ENCODE measurements at regions not wholly inside any gene's neighbourhood (a gene's known extent, or its start where the extent isn't known, plus 50 kb on each side); places are given as distances from the start of the nearest gene placed in this dataset.

DNA sequence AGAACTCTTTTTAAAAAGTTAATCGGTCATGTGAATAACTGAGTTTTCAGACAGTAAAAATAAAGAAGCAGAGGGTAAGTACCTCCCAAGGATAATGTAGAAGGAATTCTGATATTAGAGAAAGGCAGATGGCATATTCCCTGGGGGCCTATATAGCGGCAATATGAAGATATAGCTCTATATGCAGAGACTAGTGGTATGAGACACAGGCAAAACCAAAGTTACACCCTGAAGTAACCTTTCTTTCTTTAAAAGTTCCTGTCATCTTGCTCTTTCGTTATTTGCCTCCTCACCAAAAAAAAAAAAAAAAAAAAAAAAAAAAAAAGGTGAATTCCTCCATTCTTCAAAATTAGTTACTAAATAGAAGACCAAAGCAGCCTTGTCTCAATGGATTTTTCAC lies 76.2 kb upstream of the ARHGAP32 start:
- no peaks in the 10 kb centered on the region for H3K36me3 ChIP-seq (ENCODE audit: control insufficient read depth in 1 of 2, insufficient read depth in 2 of 2, low read length in 2 of 2)
- H3K27ac ChIP-seq (ENCODE audit: low read depth, low read length): no peak overlapping the region
- H3K9me3 ChIP-seq (ENCODE audit: control insufficient read depth in 1 of 2, low read length in 2 of 2): no peaks in the 10 kb centered on the region
- H3K9ac ChIP-seq (ENCODE audit: low read depth in 1 of 2, low read length in 2 of 2): no peak overlapping the region
- H3K4me1 ChIP-seq (ENCODE audit: control insufficient read depth in 1 of 2, insufficient read depth in 2 of 2, low read length in 2 of 2): no peaks in the 10 kb centered on the region
- no peaks in the 10 kb centered on the region for H3K27me3 ChIP-seq (ENCODE audit: control insufficient read depth in 1 of 2, insufficient read depth in 2 of 2, low read length in 2 of 2)
- H3K4me3 ChIP-seq (ENCODE audit: low read depth in 1 of 2, low read length in 2 of 2): no peak overlapping the region

GRCh38 chr11:129267716-129268115 lies 75.6 kb upstream of the ARHGAP32 start:
- Histone ChIP-seq H3K27ac (ENCODE audit: low read depth, low read length) (no peak overlapping the region), H3K27me3 (ENCODE audit: control insufficient read depth in 1 of 2, insufficient read depth in 2 of 2, low read length in 2 of 2) (no peaks in the 10 kb centered on the region), H3K4me1 (ENCODE audit: control insufficient read depth in 1 of 2, insufficient read depth in 2 of 2, low read length in 2 of 2) (no peaks in the 10 kb centered on the region)

GRCh38 chr11:129266536-129266935 lies 74.4 kb upstream of the ARHGAP32 start:
- no peaks in the 10 kb centered on the region for H3K36me3 ChIP-seq (ENCODE audit: control insufficient read depth in 1 of 2, insufficient read depth in 2 of 2, low read length in 2 of 2)
- no peak overlapping the region for H3K9ac ChIP-seq (ENCODE audit: low read depth in 1 of 2, low read length in 2 of 2)
- H3K9me3 ChIP-seq (ENCODE audit: control insufficient read depth in 1 of 2, low read length in 2 of 2): no peaks in the 10 kb centered on the region
- no peak overlapping the region for H3K4me3 ChIP-seq (ENCODE audit: low read depth in 1 of 2, low read length in 2 of 2)
- no peak overlapping the region for H3K27ac ChIP-seq (ENCODE audit: low read depth, low read length)
- no peaks in the 10 kb centered on the region for H3K4me1 ChIP-seq (ENCODE audit: control insufficient read depth in 1 of 2, insufficient read depth in 2 of 2, low read length in 2 of 2)
- H3K27me3 ChIP-seq (ENCODE audit: control insufficient read depth in 1 of 2, insufficient read depth in 2 of 2, low read length in 2 of 2): no peaks in the 10 kb centered on the region

More at GRCh38 chr11:129267716-129268115, 75.6 kb upstream of the ARHGAP32 start:
- Histone ChIP-seq H3K4me3 (ENCODE audit: low read depth in 1 of 2, low read length in 2 of 2) (no peak overlapping the region), H3K9ac (ENCODE audit: low read depth in 1 of 2, low read length in 2 of 2) (no peak overlapping the region), H3K36me3 (ENCODE audit: control insufficient read depth in 1 of 2, insufficient read depth in 2 of 2, low read length in 2 of 2) (no peaks in the 10 kb centered on the region), H3K9me3 (ENCODE audit: control insufficient read depth in 1 of 2, low read length in 2 of 2) (no peaks in the 10 kb centered on the region)

DNA sequence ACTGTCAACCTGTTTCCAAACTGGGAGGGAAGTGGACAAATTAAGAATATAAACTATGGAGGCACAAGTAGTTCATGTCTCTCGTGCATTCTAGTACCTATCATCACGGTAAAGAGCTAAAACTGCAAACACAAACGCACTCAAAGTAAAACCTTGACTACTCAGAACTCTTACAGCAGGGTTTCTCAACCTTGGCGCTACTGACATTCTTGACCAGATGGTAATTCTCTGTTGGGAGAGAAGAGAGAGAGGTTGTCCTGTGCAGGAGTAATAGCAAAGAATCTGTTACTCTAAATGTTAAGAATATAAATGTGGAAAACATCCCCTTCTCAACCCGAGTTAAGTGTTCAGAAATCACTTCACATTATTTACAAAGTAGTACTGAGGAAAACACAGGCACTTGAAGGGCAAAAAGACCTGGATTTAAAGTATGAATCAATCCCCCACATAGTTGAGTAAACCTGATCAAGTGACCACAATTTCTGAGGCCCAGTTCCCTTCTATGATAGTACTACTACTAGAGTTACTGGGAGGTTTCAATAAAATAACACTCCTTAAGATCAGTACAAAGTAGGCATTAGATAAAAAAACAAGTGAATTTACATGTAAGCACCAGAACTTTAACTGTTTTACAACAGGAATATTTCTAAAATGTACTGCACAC lies 73.1 kb upstream of the ARHGAP32 start:
- Histone ChIP-seq H3K27me3 (ENCODE audit: control insufficient read depth in 1 of 2, insufficient read depth in 2 of 2, low read length in 2 of 2) (no peaks in the 10 kb centered on the region), H3K9me3 (ENCODE audit: control insufficient read depth in 1 of 2, low read length in 2 of 2) (no peaks in the 10 kb centered on the region), H3K4me3 (ENCODE audit: low read depth in 1 of 2, low read length in 2 of 2) (no peak overlapping the region), H3K9ac (ENCODE audit: low read depth in 1 of 2, low read length in 2 of 2) (no peak overlapping the region), H3K36me3 (ENCODE audit: control insufficient read depth in 1 of 2, insufficient read depth in 2 of 2, low read length in 2 of 2) (no peaks in the 10 kb centered on the region), H3K27ac (ENCODE audit: low read depth, low read length) (no peak overlapping the region), H3K4me1 (ENCODE audit: control insufficient read depth in 1 of 2, insufficient read depth in 2 of 2, low read length in 2 of 2) (no peaks in the 10 kb centered on the region)

DNA sequence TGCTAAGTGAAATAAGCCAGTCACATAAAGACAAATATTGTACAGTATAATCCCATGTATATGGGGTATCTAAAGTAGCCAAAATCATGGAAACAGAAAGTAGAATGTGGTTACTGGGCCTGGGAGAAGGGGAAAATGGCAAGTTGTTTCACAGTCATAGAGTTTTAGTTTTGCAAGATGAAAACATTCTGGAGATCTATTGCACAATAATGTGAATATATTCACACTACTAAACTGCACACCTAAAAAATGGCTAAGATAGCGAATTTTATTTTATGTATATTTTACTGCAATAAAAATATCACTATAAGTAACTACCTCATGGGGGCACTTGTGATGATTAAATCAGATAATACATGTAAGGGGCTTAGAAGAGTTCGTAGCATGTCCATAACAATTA lies 72.0 kb upstream of the ARHGAP32 start:
- Histone ChIP-seq H3K27ac (ENCODE audit: low read depth, low read length) (no peak overlapping the region), H3K4me3 (ENCODE audit: low read depth in 1 of 2, low read length in 2 of 2) (no peak overlapping the region), H3K9me3 (ENCODE audit: control insufficient read depth in 1 of 2, low read length in 2 of 2) (no peaks in the 10 kb centered on the region), H3K36me3 (ENCODE audit: control insufficient read depth in 1 of 2, insufficient read depth in 2 of 2, low read length in 2 of 2) (no peaks in the 10 kb centered on the region), H3K27me3 (ENCODE audit: control insufficient read depth in 1 of 2, insufficient read depth in 2 of 2, low read length in 2 of 2) (no peaks in the 10 kb centered on the region), H3K9ac (ENCODE audit: low read depth in 1 of 2, low read length in 2 of 2) (no peak overlapping the region), H3K4me1 (ENCODE audit: control insufficient read depth in 1 of 2, insufficient read depth in 2 of 2, low read length in 2 of 2) (peaks cover 0 to 8% of the 10 kb centered on the region in 2 donors)

- H3K36me3 ChIP-seq (ENCODE audit: control insufficient read depth in 1 of 2, insufficient read depth in 2 of 2, low read length in 2 of 2): no peaks in the 10 kb centered on the region
- H3K9ac ChIP-seq (ENCODE audit: low read depth in 1 of 2, low read length in 2 of 2): no peak overlapping the region
- no peaks in the 10 kb centered on the region for H3K27me3 ChIP-seq (ENCODE audit: control insufficient read depth in 1 of 2, insufficient read depth in 2 of 2, low read length in 2 of 2)
- no peaks in the 10 kb centered on the region for H3K9me3 ChIP-seq (ENCODE audit: control insufficient read depth in 1 of 2, low read length in 2 of 2)
- peaks cover 0 to 8% of the 10 kb centered on the region in 2 donors for H3K4me1 ChIP-seq (ENCODE audit: control insufficient read depth in 1 of 2, insufficient read depth in 2 of 2, low read length in 2 of 2)
- no peak overlapping the region for H3K27ac ChIP-seq (ENCODE audit: low read depth, low read length)
- no peak overlapping the region for H3K4me3 ChIP-seq (ENCODE audit: low read depth in 1 of 2, low read length in 2 of 2)
These were observed 68.6 kb upstream of the ARHGAP32 start for GRCh38 chr11:129260750-129261149.

GRCh38 chr11:129259931-129260348 lies 67.8 kb upstream of the ARHGAP32 start:
- no peak overlapping the region for H3K27ac ChIP-seq (ENCODE audit: low read depth, low read length)
- peaks cover 0 to 8% of the 10 kb centered on the region in 2 donors for H3K4me1 ChIP-seq (ENCODE audit: control insufficient read depth in 1 of 2, insufficient read depth in 2 of 2, low read length in 2 of 2)
- no peaks in the 10 kb centered on the region for H3K36me3 ChIP-seq (ENCODE audit: control insufficient read depth in 1 of 2, insufficient read depth in 2 of 2, low read length in 2 of 2)
- no peaks in the 10 kb centered on the region for H3K27me3 ChIP-seq (ENCODE audit: control insufficient read depth in 1 of 2, insufficient read depth in 2 of 2, low read length in 2 of 2)
- no peak overlapping the region for H3K9ac ChIP-seq (ENCODE audit: low read depth in 1 of 2, low read length in 2 of 2)
- no peaks in the 10 kb centered on the region for H3K9me3 ChIP-seq (ENCODE audit: control insufficient read depth in 1 of 2, low read length in 2 of 2)
- no peak overlapping the region for H3K4me3 ChIP-seq (ENCODE audit: low read depth in 1 of 2, low read length in 2 of 2)

GRCh38 chr11:129258205-129258604 lies 66.1 kb upstream of the ARHGAP32 start:
- no peaks in the 10 kb centered on the region for H3K9me3 ChIP-seq (ENCODE audit: control insufficient read depth in 1 of 2, low read length in 2 of 2)
- no peaks in the 10 kb centered on the region for H3K27me3 ChIP-seq (ENCODE audit: control insufficient read depth in 1 of 2, insufficient read depth in 2 of 2, low read length in 2 of 2)
- peaks cover 0 to 8% of the 10 kb centered on the region in 2 donors for H3K4me1 ChIP-seq (ENCODE audit: control insufficient read depth in 1 of 2, insufficient read depth in 2 of 2, low read length in 2 of 2)
- no peaks in the 10 kb centered on the region for H3K36me3 ChIP-seq (ENCODE audit: control insufficient read depth in 1 of 2, insufficient read depth in 2 of 2, low read length in 2 of 2)
- H3K4me3 ChIP-seq (ENCODE audit: low read depth in 1 of 2, low read length in 2 of 2): no peak overlapping the region
- H3K9ac ChIP-seq (ENCODE audit: low read depth in 1 of 2, low read length in 2 of 2): no peak overlapping the region
- no peak overlapping the region for H3K27ac ChIP-seq (ENCODE audit: low read depth, low read length)

DNA sequence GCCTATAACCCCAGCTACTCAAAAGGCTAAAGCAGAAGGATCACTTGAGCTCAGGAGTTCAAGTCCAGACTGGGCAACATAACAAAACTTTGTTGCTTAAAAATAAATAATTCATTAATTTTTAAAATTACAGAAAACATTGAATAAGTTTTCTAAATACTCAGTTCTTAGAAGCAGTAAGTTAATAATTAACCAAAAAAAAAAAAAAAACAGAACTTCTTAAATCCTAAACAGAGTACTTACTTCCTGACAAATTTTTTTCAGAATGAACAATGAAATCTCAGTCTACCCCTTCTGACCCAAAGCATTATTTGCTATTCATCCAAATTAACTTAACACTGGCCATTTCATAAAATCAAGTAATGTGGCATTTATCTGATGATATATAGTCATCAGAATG lies 65.4 kb upstream of the ARHGAP32 start:
- no peaks in the 10 kb centered on the region for H3K9me3 ChIP-seq (ENCODE audit: control insufficient read depth in 1 of 2, low read length in 2 of 2)
- H3K4me3 ChIP-seq (ENCODE audit: low read depth in 1 of 2, low read length in 2 of 2): no peak overlapping the region
- no peaks in the 10 kb centered on the region for H3K27me3 ChIP-seq (ENCODE audit: control insufficient read depth in 1 of 2, insufficient read depth in 2 of 2, low read length in 2 of 2)
- no peaks in the 10 kb centered on the region for H3K36me3 ChIP-seq (ENCODE audit: control insufficient read depth in 1 of 2, insufficient read depth in 2 of 2, low read length in 2 of 2)
- peaks cover 0 to 8% of the 10 kb centered on the region in 2 donors for H3K4me1 ChIP-seq (ENCODE audit: control insufficient read depth in 1 of 2, insufficient read depth in 2 of 2, low read length in 2 of 2)
- H3K27ac ChIP-seq (ENCODE audit: low read depth, low read length): no peak overlapping the region
- no peak overlapping the region for H3K9ac ChIP-seq (ENCODE audit: low read depth in 1 of 2, low read length in 2 of 2)

DNA sequence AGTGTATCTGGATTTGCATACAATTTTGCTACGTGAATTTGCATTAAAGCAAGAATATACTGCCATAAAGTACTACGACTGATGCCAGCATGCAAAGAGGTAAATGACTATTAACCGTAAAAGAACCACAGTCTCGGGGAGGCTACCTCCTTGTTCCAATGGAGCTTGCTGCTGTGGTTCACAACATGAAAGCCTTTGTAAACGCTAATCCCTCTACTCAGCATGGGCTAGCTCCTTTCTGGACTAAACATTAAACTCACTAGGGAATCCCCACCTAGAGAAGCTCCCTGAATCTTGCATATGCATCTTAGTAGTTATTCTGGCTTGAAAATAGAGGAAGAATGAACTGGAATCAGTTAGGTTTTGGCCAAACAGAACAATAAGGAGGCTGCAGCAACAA lies 60.5 kb upstream of the ARHGAP32 start:
- no peak overlapping the region for H3K4me3 ChIP-seq (ENCODE audit: low read depth in 1 of 2, low read length in 2 of 2)
- no peak overlapping the region for H3K9ac ChIP-seq (ENCODE audit: low read depth in 1 of 2, low read length in 2 of 2)
- H3K9me3 ChIP-seq (ENCODE audit: control insufficient read depth in 1 of 2, low read length in 2 of 2): no peaks in the 10 kb centered on the region
- no peaks in the 10 kb centered on the region for H3K27me3 ChIP-seq (ENCODE audit: control insufficient read depth in 1 of 2, insufficient read depth in 2 of 2, low read length in 2 of 2)
- no peak overlapping the region for H3K27ac ChIP-seq (ENCODE audit: low read depth, low read length)
- H3K36me3 ChIP-seq (ENCODE audit: control insufficient read depth in 1 of 2, insufficient read depth in 2 of 2, low read length in 2 of 2): no peaks in the 10 kb centered on the region
- no peaks in the 10 kb centered on the region for H3K4me1 ChIP-seq (ENCODE audit: control insufficient read depth in 1 of 2, insufficient read depth in 2 of 2, low read length in 2 of 2)

GRCh38 chr11:129251067-129251466 lies 58.9 kb upstream of the ARHGAP32 start:
- H3K27me3 ChIP-seq (ENCODE audit: control insufficient read depth in 1 of 2, insufficient read depth in 2 of 2, low read length in 2 of 2): no peaks in the 10 kb centered on the region
- H3K27ac ChIP-seq (ENCODE audit: low read depth, low read length): no peak overlapping the region
- H3K9me3 ChIP-seq (ENCODE audit: control insufficient read depth in 1 of 2, low read length in 2 of 2): no peaks in the 10 kb centered on the region
- H3K36me3 ChIP-seq (ENCODE audit: control insufficient read depth in 1 of 2, insufficient read depth in 2 of 2, low read length in 2 of 2): no peaks in the 10 kb centered on the region
- no peak overlapping the region for H3K9ac ChIP-seq (ENCODE audit: low read depth in 1 of 2, low read length in 2 of 2)
- no peak overlapping the region for H3K4me3 ChIP-seq (ENCODE audit: low read depth in 1 of 2, low read length in 2 of 2)
- H3K4me1 ChIP-seq (ENCODE audit: control insufficient read depth in 1 of 2, insufficient read depth in 2 of 2, low read length in 2 of 2): no peaks in the 10 kb centered on the region
